Ammon's horn (tissue), 1 donor: ENCODE measurements at regions not wholly inside any gene's neighbourhood (a gene's known extent, or its start where the extent isn't known, plus 50 kb on each side); places are given as distances from the start of the nearest gene placed in this dataset.

Experiments used
- DNase-seq: peaks from one replicate; pipeline ENCODE4 v3.0.0-alpha.2; 2016; ENCODE audit warnings: low spot score

DNA sequence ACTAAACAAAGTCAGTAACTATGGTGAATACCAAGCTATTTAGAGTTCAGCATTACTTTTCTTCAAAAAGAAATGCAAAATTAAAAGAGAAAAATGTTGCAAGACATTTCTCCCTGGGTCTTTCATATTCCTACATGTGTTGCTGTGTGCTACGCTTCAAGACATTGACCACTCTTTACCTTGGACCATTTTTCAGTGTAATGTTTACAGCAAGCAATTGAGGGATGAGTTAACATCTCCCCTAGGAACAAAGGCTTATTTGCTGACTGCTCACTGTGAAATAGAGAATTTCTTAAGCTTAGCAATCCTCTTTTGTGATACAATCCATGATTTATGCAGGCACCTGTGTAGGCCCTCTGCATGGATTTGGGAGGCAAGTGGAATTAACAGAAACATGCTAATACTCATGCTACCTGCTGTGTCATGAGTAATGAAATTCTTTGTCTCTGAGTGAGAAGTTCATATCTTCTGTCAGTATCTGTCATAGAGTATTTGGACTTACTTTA is 1202.9 kb upstream of the CDH8 start:
- DNase-seq: no peak

DNA sequence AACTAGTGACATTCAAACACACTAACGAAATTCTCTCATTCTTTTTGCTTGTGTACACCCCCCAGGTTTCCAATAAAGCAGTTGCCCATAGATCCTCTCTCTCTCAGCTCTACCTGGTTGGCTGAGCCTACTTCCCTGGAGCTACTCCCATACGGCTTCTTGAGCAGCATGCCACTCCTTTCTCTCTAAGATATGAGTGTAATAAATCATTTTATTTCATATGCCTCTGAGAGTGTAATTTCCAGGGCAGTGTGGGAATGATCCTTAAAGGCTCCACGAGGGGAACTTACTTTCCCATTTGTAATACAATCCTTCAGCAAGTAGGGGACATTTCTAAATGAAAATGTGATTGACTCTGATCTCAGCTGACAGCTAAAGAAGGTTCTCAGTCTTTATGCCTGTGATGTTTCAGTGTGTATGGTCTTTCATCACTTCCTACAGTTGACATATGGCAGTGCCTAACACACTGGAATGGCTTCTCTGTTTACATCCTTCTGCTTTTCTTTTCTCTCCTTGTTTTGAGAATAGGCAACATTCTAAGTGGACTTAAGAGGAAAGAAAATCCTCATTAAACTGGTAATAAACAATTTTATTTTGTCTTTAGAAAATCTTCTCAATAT is 1194.3 kb upstream of the CDH8 start:
- no peak for DNase-seq

DNA sequence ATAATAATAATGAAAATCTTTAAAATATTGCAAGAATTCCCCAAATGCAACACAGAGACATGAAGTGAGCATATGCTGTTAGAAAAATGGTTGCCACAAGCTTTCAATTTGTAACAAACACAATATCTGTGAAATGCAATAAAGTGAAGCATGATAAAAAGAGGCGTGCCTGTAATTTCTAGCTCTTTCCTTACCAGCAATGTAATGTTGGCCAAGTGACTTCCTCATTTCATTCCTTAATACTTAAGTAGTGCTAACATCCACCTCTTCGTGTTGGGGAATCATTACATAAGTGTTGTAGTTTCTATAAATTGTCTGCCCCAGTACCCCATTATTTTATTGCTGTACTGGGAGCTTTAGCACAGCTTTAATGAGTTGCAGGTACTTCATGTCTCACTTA is 1192.0 kb upstream of the CDH8 start:
- DNase-seq: no peak

DNA sequence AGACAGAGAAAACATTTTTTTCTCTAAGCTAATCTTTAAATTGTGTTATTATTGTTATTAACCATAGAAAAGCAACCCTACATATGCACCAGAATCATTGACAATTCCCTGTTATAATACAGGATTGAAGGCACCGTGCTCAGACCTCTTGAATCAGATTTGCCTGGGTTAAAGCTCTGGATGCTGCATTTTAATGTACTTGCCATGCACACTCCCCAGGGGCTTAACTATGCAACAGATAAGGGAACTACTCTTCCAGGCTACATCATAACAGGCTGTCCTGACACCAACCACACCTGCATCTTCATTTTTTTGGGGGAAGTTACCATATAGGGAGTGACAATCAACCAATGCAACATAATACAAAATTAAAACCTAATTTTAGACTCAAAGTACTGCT is 1187.6 kb upstream of the CDH8 start:
- no peak for DNase-seq

DNA sequence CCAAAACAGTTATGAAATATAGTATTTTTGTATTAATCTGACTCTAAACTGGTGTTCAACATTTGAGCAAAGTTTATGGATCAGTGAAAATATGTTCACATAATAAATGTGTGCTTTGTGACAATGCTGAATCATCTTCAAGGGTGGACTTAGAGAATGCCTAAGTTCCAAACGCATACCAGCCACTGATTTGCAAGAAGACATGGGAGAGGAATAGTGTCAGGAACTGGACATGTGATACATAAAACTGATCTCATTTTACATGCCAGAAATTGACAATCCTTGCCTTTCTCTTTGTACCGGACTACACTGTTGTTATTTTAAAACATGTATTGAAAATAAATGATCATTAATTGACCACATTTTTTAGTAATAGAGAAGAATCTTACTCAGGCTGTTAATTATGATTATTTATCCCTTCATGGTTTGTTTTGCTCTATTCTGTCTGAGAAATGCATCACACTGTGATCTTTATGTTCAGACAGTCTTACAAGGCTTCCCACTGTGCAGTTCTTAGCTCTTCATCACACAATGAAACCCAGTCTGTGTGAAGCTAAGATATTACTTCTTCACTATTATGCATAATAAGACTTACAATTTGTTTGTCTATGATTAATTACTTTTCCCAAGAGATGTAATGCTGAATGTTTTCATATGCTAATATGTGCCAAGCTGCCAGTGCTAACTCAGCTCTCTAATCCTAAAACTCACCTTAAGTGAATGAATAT is 1180.6 kb upstream of the CDH8 start:
- DNase-seq: no peak

DNA sequence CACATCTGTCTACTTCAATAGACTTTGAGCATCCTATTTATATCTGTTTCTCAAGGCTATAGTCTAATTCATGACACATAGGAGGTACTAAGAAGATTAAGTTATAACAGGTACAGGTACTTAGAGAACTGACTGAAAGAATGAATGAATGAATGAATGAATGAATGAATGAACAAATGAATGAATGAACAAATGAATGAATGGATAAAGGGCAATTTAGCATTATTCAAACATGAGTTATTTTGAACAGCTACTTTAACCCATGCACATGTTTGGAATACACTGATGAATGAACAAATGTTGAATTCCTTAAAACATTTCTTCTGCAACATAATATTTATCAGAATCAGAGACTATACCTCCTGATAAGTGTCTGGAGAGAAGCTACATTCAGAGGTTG is 1165.6 kb upstream of the CDH8 start:
- no peak for DNase-seq

DNA sequence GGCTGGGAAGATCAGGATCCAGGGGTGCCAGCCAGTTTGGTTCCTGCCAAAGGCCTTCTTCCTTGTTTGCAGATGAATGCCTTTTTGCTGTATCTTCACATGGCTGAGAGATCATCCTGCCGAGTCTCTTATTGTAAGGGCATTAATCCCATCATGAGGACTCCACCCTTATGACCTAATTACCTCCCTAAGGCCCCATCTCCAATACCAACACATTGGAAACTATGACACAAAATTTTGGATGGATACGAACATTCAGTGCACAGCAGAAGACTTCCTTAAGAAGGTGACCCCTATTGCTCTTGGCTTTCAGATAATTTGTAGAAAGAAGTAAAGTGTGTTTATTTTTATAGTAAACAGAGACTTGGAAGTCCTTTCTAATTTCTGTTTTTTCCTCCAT is 1164.7 kb upstream of the CDH8 start:
- DNase-seq: no peak

DNA sequence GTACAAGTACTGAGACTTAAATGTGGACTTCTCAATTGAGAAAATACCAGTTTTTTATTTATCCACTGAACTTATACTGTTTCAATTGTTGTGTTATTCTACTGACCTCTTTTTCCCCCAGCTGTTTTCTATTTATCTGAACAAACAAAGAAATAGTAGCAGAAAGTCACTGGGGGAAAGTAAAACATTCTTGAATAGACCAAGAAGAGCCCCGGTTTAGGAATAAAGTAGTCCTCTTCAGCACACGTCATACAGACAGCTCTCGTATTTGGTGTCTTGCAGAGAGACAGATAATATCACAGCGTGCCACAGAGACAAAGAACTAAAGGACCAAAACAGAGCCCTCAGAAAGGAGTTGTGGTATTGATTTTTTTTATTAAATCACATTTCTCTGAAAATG is 1159.1 kb upstream of the CDH8 start:
- no peak for DNase-seq

DNA sequence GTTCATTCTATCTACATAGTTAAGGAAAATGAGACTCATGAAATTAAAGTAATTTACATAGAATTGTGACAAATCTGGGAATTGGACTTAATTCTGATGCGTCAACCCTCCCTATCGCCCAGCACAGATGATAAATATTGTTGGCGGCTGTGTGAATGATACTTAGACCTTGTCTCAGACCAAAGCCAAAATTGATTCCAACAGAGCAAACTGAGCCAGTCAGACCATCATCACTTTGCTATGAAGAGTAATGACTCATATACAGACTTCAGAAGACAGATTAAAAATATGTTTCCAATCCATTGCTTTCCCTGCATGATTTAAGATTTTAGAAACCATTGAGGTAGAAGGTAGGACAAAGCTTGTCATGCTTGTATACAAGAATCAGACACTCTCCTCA is 1156.7 kb upstream of the CDH8 start:
- DNase-seq: no peak

DNA sequence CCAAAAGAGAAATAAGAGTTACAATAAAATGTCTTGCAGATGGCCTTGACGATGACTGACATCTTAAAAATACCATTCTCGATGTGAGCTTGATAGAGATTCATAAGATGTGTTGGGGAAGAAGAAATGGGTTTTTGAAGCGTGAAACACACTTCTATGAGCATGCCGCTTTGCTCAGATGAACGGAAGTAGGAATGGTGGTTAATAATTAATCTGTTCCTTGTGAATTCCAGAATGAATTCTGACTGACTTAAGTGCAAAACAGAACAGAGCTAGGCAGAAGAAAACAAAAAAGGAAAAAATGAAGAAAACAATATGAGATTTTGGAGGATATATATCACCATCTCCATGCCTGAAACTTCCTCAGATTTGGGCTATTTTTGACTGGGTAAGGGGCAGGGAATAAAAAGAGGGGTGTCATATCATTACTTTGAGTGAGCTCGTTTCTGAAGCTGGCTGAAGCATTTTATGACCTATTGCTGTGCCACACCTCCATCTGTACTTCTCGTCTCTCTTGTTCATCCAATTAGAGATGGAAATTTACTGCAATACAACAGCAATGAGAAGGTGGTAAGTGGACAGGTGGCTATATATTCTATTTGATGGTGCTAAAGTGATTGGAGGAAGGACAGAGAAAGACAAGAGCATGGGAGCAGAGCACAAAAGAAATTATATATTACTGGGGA is 1152.0 kb upstream of the CDH8 start:
- DNase-seq: no peak

DNA sequence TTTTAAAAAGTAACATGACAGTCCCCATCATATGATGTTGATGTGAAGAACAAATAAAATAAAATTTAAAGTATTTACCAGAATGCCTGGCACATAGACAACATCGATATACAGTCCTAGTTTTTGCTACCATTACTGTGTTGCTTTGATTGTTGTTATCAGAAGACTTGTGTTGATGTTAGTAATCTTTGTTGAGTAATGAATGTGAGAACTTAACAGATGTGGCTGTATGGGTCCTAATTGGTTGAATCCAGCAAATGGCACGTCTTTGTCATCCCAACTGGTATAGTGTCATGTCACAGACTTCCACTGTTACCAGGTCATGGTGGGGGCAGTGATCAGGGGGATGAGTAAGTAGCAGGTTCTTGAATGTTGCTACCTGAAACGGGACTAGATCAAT is 1151.4 kb upstream of the CDH8 start:
- no peak for DNase-seq

DNA sequence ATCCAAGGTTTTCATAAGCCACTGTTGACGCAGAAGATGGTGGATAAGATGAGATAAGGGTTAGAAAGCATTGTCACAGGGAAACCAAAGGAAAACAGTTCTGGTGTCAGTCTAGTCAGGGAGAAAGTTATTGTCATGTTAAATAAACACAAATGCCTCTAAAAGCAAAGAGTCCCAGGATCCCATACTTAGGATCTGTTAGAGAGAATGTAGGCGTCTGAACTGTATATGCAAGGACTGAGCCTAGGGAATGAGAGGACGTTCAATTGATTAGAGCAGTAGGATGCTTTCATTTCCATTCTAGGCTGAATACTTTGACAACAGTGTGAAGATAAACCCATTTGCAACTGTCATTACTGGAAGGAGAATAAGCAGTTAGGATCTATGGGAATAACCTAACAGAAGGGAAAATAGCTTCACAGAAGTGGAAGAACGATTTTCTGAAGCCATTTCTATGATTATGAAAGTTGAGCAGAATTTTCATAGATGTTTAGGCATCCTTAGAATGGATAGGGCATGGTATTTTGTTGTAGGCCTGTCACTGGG is 1149.1 kb upstream of the CDH8 start:
- no peak for DNase-seq

DNA sequence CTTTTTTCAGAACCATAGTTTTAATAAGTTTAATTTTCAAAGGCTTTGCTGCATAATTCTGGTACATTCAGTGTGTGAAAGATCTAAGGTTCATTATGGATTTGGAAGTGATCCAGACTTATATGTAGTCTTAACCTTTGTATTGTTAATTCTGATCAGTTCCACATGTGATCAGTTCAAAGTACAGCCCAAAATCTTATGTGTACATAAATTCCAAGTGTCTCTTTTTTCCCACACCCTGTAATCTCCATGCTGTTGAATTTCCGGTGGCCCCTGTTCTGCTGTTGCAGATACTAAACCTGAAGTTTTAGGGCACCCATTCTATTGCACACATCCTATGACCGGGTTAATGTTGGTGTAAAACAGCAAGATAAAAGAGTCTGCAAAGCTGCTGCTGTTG is 1147.5 kb upstream of the CDH8 start:
- no peak for DNase-seq

DNA sequence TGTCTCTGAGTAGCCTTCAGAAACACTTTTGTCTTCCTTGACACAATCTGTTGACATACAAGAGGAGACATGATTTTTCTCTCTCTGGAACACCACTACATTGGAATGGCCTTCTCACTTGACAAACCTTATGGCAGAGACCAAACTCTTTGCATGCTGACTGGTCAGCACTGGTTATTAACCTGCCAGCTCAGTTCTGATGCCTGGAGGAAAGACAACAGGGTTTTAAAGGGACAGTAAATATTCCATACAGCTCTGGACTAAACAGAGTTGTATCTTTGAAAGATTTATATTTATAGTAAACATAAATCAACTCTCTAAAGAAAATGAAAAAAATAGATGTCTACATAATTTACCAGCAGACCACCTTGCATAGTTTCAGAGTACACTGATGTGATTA is 1139.1 kb upstream of the CDH8 start:
- no peak for DNase-seq

DNA sequence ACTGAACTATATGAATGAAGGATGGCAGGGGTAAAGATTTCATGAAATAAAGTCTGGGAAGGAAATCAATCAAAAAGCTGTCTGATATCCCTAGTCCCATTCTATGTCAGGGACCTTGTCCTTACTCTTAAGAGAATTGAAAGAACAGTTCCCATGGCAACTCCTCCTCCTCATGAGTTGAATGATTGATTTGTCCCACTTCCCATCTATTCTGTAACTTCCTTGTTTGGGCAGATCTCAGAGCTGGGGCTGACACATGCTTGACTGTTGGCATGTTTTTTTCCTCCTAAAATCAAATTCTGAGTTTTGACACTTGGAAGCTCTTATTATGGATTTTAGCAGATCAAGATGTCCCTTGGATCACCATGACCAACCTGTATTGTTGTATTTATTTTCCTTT is 1138.6 kb upstream of the CDH8 start:
- no peak for DNase-seq

DNA sequence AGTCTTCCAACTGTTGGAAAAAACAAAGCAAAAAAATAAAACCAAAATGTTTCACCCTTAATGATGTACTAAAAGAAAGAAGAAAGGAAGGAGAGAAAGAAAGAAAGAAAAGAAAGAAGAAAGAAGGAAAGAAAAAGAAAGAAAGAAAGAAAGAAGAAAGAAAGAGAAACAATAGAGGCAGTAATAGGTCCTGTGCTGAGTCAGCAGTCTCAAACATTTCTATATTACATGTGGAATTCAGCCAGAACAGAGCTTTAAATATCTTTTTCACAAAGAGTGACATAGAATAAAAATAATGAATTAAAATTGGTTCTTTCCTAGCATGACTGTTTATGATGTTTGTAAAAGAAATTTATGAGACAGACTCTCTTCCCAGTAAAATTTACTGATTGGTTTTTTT is 1135.3 kb upstream of the CDH8 start:
- DNase-seq: no peak

DNA sequence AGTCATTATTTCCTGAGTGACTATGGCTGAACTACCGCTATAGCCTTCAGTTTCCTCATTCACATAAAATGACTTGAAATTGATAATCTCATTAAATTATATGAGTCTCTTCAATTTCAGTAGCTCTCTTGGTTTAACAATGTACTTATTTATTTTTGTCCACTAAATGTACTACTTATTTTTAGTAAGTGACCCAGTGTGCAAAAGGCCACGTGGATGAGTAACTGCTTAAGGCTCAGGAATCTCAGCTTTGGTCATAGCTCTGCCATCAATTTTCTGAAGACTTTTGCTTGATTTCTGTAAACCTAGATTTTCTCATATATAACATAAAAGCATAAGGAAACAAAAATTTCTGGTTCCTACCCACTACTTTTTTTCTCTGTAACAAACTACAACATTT is 1132.9 kb upstream of the CDH8 start:
- DNase-seq: no peak

DNA sequence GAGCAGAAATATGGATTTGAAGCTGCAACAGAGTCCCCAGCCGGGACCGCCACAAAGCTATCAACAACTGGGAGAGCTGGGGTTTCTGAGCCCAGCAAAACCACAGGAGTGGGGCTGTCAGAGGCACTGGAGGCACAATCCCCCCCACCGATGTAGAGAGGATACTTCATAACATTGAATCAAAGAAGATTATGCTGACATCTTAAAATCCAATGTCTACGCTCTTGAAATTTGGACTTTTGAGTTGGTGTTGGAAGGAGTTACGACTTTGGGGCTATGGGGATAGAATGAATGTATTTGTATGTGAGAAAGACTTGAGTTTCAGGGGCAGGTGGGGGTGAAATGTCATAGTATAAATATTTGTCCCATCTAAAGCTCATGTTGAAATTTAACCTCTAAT is 1121.6 kb upstream of the CDH8 start:
- DNase-seq: no peak

DNA sequence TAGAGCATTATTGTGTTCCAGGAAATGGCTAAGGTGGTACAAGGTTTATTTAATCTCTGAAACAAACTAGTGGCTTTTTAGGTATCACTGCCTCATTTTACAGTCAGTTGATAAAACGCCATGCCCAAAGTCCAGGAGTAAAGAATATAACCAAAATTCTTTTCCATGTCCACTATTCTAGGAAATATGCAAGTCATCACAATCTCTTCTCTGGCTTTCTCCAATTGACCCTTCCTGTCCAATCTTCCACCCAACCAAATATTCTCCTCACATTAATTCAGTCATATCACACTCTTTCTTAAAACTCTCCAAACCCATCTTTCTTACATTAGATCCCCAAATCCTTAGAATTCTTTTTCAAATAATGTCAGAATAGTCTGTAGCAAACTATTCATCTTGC is 1110.0 kb upstream of the CDH8 start:
- DNase-seq: no peak

DNA sequence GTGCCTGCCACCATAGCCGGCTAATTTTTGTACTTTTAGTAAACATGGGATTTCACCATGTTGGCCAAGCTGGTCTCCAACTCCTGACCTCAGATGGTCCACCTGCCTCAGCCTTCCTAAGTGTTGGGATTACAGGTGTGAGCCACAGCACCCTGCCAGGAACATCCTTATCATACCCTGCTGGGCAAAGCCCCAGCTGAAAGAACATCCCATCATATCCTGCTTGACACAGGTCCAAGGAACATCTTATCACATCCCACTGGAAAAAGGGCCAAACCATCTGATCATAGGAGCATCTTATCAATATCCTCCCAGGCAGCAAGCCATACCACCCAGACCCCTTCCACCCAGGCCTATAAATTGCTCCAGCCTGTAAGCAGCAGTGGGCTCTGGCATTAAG is 1109.2 kb upstream of the CDH8 start:
- no peak for DNase-seq

DNA sequence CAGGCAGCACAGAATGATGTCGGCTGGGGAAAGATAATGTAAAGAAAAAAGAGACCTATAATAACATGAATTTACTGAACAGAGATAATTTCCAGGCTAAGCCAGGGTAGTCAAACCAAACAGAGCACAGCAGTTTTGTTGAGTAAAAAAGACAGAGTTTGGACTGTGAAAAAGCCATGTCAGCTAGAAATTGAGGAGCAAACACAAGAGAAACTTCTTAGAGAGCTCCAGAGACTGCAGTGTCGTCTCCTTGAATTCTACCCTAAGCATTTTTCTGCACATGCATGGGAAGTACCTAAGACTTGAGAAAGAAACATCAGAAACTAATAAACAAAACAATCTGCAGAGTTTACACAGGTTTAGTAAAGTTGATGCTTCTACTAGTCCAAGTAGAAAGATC is 1098.8 kb upstream of the CDH8 start:
- DNase-seq: no peak

DNA sequence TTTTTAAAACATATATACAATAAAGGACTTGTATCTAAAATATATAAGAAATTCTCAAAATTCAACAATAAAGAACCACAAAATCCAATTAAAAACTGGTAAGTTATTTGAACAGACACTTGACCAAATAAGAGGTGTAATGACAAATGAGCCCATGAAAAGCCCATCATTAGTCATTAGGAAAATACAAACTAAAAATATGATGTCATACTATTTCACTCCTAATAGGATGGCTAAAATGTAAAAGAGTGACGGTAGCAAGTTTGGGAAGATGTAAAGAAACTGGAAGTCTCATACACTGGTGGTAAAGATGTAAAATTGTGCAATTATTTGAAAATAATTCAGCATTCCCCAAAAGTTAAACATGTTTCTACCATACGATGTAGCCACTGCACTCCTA is 1095.3 kb upstream of the CDH8 start:
- no peak for DNase-seq

DNA sequence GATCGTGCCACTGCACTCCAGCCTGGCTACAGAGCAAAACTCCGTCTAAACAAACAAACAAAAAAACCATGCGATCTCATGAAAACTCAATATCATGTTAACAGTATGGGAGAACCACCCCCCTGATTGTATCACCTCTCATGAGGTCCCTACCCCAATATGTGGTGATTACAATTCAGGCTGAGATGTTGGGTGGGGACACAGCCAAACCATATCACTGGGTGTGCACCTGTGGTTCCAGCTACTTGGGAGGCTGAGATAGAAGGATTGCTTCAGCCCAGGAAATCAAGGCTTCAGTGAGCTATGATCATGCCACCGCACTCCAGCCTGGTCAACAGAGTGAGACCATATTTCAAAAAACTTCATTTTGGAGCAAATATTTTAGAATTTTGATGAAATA is 1094.7 kb upstream of the CDH8 start:
- DNase-seq: no peak
